Right hindlimb (tissue), 1 donor: ENCODE measurements at regions not wholly inside any gene's neighbourhood (a gene's known extent, or its start where the extent isn't known, plus 50 kb on each side); places are given as distances from the start of the nearest gene placed in this dataset.
"Not testable (repeated sequence)": the region's sequence is repeated elsewhere in the genome, so short reads cannot be mapped to it uniquely, and the experiment has no call there.

Experiments
- DNase-seq: peaks from one replicate; pipeline ENCODE4 v3.0.0-alpha.2; 2018

DNA sequence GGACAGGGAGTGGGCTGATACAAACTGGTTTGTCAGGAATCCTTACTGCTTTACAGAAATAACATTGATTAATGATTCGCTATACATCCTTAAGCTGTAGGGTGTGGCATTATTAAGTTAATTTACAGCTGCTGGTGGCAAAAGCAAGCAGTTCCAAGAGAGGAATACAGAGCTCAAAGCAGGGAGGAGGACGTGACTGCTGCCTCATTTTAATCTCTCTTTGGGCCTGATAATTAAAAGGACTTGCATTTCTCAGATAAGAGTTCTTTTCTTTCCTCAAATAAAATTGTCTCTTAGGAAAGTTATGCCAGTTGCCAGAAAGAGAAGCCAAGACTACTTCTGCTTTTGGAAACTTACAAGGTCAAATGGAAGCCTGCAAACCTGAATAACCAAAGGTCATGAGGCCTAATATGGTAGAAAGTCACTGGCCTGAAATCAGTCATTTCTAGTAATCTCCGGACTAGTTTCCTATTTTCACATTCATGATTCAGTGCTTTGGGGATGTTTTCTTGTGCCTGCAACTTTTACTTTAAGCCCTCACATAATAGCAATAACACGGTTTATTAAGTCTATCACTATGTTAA lies 426.2 kb upstream of the SPATA31A3 start:
- not testable (repeated sequence) for DNase-seq

DNA sequence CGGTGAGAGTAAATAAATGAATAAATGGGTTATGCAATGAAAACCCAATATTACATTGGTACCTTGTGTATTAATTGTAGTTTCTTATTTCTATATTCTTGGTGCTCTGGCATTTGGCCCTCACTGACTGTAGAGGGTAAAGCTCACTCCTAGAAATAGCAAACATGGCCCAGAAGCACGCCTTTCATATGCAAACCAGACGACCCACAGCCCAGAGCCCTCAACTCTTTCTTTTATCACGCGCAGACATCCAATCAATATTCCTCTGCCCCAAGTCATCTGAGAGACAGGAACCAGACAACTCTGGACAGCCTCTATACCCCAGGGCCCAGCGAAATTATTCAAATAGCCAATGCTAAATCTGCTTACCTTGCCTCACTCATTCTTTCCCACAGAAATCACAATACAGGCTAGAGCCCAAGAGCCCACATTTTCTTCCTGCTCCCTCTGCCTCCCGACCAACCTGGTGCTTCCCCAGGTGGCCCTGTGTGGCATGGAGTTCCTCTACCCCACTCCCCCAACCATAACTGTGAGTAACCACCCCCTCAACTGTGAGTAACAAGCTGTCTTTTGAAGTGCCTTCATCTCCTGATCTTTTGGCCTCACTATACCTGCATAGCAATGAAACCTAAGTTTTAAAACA lies 425.1 kb upstream of the SPATA31A3 start:
- DNase-seq, result not testable (repeated sequence)

DNA sequence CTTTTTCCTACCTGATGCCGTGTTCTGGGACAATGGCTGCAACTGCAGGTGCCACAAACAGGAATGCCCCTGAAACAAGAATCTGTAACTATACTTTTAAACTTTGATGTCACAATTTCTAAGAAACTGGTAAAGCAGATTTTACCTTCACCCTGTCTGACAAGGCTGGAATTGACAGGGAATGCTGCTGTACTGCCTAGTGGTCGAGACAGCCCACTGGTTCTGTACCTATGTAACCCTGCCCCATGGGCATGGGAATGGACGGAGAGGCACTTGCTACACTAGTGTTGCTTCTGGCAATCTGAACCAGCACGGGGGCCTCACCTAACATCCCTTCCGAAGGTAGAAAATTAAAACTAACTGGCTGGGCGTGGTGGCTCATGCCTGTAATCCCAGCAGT lies 424.3 kb upstream of the SPATA31A3 start:
- not testable (repeated sequence) for DNase-seq

DNA sequence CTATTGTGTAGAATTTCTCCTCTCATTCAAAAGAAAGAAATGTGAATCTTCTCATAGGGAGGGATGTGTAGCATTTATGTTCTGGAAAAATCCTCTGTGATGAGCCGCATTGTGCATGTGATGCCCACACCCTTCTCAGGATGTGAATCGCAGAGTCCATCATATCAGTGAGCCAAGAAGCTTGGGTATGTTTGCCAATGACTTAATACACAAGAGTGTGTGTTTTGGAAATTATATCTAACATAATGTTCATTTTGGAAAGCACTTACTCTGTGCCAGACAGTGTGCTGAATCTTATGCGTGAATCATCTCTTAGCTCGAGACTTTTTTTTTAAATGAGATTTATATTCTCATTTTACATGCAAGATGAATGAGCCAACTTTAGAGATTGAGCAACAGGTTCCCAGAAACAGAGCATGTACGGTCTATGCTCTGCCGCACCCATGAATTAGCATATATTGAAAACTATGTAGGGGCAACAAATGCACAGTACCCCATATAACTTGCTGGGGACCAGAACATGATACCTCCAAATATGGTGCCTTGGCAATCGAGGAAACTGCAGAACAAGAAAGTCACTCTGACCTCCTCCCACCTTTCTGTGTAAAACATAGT lies 418.4 kb upstream of the SPATA31A3 start:
- not testable (repeated sequence) for DNase-seq

DNA sequence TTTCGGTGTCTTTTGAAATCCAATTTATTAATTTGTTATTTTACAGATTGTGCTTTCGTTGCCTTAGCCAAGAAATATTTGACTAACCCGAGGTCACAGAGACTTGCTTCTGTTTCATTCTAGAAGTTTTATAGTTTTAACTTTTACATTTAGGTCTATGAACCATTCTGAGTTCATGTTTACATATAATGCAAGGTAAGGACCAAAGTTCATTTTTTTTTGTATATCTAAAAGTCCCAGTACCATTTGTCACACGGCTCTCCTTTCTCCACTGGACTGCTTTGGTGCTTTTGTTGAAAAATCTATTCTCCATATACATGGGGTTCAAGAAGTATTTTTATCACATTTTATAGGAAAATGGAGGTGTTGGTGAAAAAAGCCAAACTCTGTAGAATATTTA lies 411.4 kb upstream of the SPATA31A3 start:
- DNase-seq, result not testable (repeated sequence)

DNA sequence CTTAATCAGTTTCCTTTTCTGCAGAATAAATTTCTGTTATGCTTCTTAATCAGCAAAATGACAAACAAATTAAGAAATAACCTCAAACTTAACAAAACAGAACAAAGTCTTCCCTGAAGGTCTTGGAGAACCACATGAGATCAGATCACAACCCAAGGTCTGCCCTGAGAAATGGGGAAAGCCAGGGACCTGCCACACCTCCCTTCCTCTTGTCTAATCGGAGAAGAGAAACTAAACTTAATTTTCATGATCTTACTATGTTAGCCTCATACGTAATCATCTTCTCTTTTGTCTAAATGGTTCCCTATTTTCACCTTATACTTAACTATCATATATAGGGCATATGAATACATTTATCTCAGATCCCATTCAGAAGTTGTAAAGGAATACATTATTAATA lies 405.4 kb upstream of the SPATA31A3 start:
- DNase-seq, result not testable (repeated sequence)

DNA sequence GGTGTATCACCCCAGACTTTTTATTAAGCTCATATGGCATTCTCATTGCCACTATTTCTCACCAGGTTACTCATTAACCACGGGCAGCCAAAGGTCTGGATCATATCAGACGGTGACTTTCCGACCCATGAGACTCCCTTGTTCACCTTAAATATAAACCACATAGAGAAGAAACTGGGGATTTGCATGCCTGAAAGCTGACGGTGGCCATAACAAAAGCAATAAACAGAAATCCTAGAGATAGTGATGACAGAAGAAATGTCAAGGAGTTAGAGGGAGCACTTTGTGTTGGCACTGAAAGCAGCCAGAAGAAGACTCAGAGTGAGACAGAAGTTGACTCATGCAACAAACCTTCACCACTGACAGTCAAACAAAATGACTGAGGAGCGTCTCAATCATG lies 402.4 kb upstream of the SPATA31A3 start:
- DNase-seq, result not testable (repeated sequence)

DNA sequence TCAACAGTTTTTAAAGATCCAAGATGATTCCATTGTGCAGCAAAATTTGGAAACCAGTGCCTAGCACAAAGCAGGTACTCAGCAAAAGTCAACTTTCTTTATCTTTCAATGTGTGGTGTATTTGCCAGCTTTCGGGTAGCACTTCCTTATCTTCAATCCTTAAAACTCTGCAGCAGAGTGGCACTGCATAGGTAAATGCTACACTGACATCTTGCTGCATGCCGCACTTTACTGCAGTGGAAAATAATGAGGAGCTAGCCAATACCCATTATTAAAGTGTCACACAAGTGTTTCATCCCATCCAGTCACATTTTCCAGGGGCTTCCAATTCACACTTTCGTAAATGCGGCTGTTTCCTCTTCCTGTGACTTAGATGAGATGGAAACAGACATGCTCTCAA lies 401.7 kb upstream of the SPATA31A3 start:
- DNase-seq, result not testable (repeated sequence)

DNA sequence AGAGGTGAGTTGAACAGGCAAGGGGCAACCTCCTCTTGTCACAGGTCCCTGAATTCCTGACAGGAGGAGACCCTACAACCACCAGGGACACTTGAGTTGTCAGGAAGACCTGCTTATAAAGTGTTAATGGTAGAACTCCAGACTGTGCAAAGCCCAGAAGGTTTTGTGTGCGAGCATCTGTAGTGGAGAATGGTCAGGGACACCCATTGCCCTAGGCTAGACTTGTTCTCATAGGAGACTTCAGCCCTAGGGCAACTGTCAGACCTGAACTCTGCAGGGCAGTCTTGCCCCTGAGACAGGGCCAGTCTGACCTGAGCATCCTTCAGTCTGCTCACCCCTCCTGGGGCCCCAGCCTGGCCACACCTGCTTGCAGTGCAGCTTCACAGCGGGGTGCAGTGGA lies 377.3 kb upstream of the SPATA31A3 start:
- DNase-seq, result not testable (repeated sequence)

DNA sequence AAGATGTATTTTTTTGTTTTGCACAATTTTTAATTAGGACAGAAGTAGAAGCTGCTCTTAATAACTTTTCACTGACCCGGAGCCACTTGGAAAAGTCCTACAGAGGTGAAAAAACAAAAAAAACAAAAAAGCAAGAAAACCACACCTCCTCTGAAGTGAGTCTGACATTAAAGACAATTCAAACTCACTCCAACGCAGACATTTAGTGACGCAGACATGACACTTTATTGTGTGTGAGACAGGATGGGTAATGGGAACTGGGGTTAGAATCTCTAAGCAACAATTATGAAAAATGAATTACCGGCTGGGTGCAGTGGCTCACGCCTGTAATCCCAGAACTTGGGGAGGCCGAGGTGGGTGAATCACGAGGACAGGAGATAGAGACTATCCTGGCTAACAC lies 370.0 kb upstream of the SPATA31A3 start:
- DNase-seq, result not testable (repeated sequence)

DNA sequence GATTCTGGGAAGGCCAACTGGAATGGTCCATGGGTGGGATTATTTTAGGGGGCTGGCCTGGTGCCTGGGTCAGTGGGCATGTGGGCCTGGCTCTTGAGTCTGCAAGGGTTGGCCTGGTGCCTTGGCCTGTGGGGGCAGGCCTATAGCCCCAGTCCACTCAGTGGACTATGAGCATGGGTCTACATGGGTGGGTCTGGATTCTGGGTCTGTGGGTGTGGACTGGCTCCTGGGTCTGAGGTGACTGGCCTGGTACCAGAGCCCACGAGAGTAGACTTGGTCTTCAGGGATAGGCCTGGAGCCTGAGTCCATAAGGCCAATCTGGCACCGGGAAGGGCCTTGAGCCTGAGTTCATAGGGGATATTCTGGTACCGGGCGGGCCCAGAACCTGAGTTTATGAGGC lies 361.6 kb upstream of the SPATA31A3 start:
- not testable (repeated sequence) for DNase-seq

DNA sequence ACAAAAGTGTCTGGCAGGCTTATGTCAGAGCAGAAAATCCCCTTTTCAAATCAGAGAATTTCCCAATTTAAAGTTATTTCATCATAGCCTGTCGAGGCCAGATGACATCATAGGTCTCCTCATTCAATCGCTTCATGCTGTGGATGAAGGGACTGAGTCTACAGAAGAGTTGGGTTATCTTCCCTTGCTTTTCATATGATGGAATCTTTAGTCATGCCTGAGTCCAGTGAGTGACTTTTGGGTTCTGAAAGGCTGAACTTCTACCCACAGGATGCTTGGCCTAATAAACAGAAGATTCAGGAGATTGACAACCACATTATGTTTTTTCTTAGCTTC lies 357.0 kb upstream of the SPATA31A3 start:
- not testable (repeated sequence) for DNase-seq

DNA sequence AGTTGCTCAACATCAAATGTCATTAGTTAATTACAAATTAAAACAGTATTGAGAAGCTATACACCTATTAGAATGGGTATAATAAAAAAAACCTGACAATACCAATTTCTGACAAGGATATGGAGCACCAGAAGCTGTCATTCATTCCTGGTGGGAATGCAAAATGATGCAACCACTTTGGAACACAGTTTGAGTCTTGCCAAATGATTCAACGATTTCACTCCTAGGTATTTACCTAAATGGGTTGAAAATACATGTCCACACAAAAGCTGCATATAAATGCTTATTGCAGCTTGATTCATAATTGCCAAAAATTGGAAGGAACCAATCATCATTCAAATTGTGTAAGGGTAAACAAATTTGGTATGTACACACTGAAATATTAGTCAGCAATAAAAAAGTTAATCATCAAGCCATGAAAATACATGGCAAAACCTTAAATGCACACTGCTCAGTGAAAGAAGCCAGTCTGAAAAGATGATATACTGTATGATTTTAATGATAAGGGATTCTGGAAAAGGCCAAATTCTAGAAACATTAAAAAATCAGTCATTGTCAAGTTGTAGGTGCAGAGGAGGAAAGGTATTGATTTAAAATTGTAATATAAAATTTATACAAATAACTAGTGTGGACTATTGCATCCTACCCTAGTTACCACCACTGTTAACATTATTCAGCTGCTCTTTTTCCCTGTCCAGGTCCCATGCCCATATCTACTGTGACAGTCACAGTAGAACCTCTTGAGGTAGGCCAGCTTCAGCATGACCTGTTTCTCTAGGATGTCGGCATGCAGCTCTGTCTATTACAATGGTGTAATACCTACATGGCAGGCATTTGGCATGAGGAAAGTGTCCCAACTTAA lies 356.4 kb upstream of the SPATA31A3 start:
- not testable (repeated sequence) for DNase-seq

DNA sequence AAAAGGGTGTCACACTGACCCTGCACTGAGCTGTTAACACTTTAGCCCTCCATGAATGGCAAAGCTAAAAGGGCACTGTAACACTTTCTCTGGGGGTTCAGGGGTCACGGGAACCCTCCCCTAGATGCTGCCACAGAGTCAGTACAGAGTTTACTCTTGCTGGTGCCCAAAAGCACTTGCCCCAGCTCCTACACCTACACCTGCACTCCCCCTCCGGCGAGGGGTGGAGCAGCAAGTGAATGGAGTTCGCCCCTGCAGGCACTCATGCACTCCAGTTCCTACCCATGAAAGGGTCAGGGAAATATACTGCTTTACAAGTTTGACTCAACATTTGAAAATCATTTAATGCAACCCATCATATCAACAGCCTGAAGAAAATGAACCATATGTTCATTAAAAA lies 355.7 kb upstream of the SPATA31A3 start:
- DNase-seq, result not testable (repeated sequence)

DNA sequence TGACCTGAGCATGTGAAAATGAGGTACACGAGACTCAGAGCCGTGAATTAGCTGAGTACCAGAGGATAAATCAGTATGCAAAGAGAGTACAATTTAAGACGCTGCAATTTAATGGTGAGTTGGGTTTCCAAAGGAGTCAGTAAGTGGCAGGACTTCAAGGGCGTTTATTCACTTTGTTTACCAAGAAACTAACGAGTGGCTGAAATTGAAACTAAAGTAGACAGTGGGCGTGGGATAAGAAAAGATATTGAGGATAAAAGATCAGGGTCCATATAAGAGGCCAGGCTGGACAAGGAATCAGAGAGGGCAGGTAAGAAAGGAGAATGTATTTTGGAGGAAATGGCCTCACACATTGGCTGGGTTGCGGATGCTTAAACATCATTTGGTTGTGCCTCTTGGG lies 346.9 kb upstream of the SPATA31A3 start:
- DNase-seq, result not testable (repeated sequence)

DNA sequence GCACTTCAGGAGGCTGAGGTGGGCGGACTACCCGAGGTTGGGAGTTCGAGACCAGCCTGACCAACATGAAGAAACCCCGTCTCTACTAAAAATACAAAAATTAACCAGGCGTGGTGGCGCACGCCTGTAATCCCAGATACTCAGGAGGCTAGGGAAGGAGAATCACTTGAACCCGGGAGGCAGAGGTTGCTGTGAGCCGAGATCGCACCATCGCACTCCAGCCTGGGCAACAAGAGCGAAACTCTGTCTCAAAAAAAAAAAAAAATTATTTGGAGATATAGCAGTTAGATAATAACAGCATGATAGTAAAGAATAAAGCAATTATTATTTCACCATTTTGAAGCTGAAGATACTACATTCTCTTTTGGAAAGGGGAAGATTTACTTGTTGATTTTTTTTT lies 345.9 kb upstream of the SPATA31A3 start:
- DNase-seq, result not testable (repeated sequence)

DNA sequence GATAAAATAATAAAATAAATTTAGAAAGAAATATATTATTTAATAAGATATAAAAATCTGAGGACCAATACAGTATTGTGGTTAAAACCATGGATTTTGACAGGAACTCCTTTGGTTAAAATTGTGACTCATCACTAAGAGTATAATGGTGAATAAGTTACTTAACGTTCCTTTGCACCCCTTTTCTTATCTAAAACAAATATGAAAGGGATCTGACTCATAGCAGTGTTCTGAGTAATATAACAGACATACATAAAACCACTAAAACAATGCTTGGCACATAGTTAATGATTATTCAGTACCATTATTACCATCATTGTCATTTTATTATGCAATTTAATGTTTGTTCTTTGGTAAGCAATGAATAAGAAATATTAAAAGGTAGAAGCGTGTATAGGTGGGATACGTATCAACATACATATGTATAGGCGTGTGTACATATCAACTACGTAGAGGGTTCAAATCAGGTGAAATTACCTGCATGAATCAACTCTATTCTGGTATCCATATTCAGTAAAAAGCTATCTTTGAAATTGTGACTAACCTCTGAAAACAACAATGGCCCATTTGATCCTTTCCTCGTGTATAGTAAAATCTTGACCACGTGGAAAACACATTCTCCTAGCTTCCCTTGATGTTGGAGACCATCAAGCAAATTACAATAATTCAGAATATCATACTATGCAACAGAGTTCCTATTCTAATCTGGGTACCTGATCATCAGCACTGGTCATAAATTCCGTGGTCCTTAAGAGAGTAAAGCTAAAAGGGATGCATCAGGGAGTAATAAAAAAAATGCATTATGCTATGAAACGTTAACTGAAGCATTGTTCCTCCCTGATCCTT lies 342.6 kb upstream of the SPATA31A3 start:
- not testable (repeated sequence) for DNase-seq

DNA sequence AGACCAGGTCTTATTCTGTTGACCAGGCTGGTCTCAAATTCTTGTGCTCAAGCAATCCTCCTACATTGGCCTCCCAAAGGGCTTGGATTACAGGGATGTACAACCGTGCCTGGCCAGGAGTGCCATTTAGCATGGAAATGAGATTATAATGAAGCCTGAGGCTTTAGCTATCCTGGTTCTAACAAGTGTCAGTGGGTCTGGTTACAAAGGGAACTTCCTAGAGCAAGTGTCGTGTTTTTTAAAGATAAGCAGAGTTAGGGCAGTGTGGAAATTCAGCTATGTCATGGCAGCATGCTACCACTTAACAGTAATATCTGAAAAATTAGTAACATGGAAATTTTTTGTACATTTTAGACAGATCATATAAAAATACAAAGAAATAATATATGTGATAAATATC lies 339.3 kb upstream of the SPATA31A3 start:
- not testable (repeated sequence) for DNase-seq

DNA sequence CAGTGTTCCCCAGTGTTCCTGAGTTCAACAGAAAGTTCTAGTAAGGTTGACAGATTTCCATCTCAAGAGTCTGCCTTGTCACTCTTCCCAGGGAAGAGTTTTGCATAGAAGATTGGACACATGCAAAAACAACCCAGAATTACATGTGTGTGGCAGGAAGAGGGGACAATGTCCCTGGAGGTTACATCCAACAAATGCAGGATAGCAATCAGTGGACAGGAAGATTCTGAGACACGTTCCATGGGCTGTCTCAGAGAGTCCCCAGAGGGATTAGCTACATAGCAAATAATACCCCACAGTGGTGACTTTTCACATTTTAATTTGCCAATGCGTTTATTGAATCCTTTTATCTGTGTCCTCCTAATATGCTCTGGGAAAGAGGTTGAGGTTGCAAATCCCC lies 321.1 kb upstream of the SPATA31A3 start:
- not testable (repeated sequence) for DNase-seq

DNA sequence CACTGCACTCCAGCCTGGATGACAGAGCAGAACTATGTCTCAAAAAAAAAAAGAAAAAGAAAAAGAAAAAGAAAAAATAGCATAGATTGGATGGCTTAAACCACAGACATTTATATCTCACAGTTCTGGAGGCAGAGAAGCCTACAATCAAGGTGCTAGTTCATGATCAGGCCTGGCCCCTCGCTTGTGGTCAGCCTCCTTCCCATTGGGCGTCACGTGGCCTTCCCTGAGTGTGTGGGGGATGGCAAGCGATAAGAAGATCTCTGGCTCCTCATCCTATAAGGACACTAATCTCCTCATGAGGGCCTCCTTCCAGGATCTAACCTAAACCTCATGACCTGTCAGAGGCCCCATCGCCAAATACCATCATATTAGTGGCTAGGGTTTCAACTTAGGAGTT lies 320.2 kb upstream of the SPATA31A3 start:
- not testable (repeated sequence) for DNase-seq

DNA sequence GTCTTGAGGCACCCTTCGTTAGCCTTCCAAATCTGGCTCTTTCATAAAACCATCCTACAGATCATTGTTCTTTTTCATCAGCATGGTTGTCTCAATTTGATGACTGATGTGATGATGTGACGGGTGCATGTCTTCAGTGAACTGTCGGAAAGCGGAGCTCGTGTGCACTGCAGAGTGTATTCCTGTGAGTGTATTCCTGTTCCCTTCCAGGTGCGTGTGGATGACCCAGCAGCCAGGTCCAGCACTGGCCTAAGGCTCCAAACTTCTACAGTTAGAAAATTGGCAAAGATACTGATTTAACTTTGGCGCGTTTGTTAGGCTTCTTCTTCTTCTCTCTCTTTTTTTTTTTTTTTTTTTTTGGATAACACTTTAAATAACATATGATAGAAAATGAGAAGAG lies 314.8 kb upstream of the SPATA31A3 start:
- not testable (repeated sequence) for DNase-seq

DNA sequence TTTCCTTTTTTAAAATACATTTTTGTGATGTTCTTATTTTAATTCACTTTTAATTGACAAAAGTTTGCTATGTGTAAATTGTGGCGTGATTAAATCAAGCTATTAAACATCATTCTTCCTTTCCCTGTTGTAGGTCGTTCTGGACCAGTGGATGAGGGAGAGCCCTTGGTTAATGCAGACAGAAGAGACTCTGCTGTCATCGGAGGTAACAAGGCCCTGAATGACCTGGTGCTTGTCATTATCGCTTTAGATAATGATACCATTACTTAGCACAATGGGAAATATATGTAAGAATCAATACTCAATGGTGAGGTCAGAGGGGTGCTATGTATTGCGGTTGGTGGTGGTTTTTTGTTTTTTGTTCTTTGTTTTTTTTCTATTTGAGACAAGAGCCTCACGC lies 296.4 kb upstream of the SPATA31A3 start:
- not testable (repeated sequence) for DNase-seq
